Stimulated activated CD8-positive, alpha-beta memory T cell treated with anti-CD3 and anti-CD28 coated beads, Interleukin-7, amount 100 ng/mL, for 48 hours (primary cell): ENCODE measurements at regions not wholly inside any gene's neighbourhood (a gene's known extent, or its start where the extent isn't known, plus 50 kb on each side); places are given as distances from the start of the nearest gene placed in this dataset.

Experiments
- DNase-seq, 2 donors: peaks; one replicate each; pipeline ENCODE4 v3.0.0-alpha.2; 2020; ENCODE audit warnings: low read depth in 1 of 2; ENCODE audit errors: extremely low read depth in 1 of 2

- DNase-seq: peak in 1 of 2 donors; percentile 21
These were observed 61.4 kb upstream of the GPR158 start for GRCh38 chr10:25113191-25114035.

GRCh38 chr10:25114036-25114411 lies 60.8 kb upstream of the GPR158 start:
- DNase-seq: no peak

- no peak for DNase-seq
These were observed 57.0 kb upstream of the GPR158 start for GRCh38 chr10:25117757-25118156.

DNA sequence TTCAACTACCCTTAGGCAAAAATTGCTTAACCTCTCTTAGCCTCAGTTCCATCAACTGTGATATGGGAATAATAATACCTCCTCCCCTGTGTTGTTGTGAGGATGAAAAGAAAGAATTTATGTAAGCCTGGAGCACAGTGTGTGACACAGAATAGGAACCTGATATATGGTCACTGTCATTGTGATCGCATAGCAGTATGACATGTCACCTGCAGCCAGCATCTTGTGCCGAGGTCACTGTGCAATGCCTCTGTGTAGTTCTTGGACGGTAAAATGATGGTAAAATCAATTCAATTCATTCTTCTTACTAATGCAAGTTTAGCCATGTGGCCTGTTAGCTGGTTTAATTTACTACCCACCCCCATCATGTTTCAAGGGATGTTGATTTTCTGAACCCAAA lies 54.6 kb upstream of the GPR158 start:
- no peak for DNase-seq
